OCI-LY1 (cell line): ENCODE measurements at regions not wholly inside any gene's neighbourhood (a gene's known extent, or its start where the extent isn't known, plus 50 kb on each side); places are given as distances from the start of the nearest gene placed in this dataset.

ENCODE experiments used
- H2AFZ ChIP-seq: fragments of 200-600 bp; sonication (generic), shearing (Covaris generic); 2 replicates; pipeline ENCODE4 v1.6.0; 2014; ENCODE audit warnings: antibody characterized with exemption, mild to moderate bottlenecking, low read length
- H3F3A ChIP-seq: fragments of 200-600 bp; sonication (generic), shearing (Covaris generic); 2 replicates; pipeline ENCODE4 v1.6.0; 2014; ENCODE audit warnings: mild to moderate bottlenecking, antibody characterized with exemption, low read length, moderate library complexity; ENCODE audit not compliant: insufficient read depth
- H3K27ac ChIP-seq: fragments of 200-600 bp; sonication (generic); 2 replicates; pipeline ENCODE4 v1.5.1; 2014; ENCODE audit warnings: low read length, mixed run types, mild to moderate bottlenecking, low read depth; ENCODE audit not compliant: poor library complexity, severe bottlenecking
- H3K27me3 ChIP-seq: fragments of 200-600 bp; sonication (generic); 2 replicates; pipeline ENCODE4 v1.6.0; 2014; ENCODE audit warnings: antibody characterized with exemption, mild to moderate bottlenecking, low read length, moderate library complexity; ENCODE audit not compliant: insufficient read depth
- H3K36me3 ChIP-seq: fragments of 200-600 bp; sonication (generic); 2 replicates; pipeline ENCODE4 v1.6.1; 2014; ENCODE audit warnings: mild to moderate bottlenecking, antibody characterized with exemption, low read length, moderate library complexity, mixed read lengths; ENCODE audit not compliant: insufficient read depth
- H3K4me1 ChIP-seq: fragments of 200-600 bp; sonication (generic); 2 replicates; pipeline ENCODE4 v1.5.1; 2014; ENCODE audit warnings: mild to moderate bottlenecking, low read length, moderate library complexity; ENCODE audit not compliant: insufficient read depth, severe bottlenecking
- H3K4me2 ChIP-seq: fragments of 200-600 bp; sonication (generic), shearing (Covaris generic); 2 replicates; pipeline ENCODE4 v1.6.1; 2014; ENCODE audit warnings: low read length
- H3K4me3 ChIP-seq: fragments of 200-600 bp; sonication (generic); 2 replicates; pipeline ENCODE4 v1.5.1; 2014; ENCODE audit warnings: low read length, low read depth, mild to moderate bottlenecking, mixed read lengths; ENCODE audit not compliant: poor library complexity, severe bottlenecking
- H3K79me2 ChIP-seq: fragments of 200-600 bp; shearing (Covaris generic); 2 replicates; pipeline ENCODE4 v1.6.1; 2016; ENCODE audit warnings: mixed run types, low read length, mixed read lengths; ENCODE audit not compliant: insufficient read depth
- H3K9ac ChIP-seq: fragments of 200-600 bp; sonication (generic), shearing (Covaris generic); 2 replicates; pipeline ENCODE4 v1.6.1; 2014; ENCODE audit warnings: mild to moderate bottlenecking, low read length, mixed read lengths
- H3K9me2 ChIP-seq: fragments of 200-600 bp; sonication (generic), shearing (Covaris generic); 2 replicates; pipeline ENCODE4 v1.6.1; 2014; ENCODE audit warnings: low read depth, mild to moderate bottlenecking, low read length, mixed read lengths
- H3K9me3 ChIP-seq: fragments of 200-600 bp; shearing (Covaris generic); 2 replicates; pipeline ENCODE4 v1.6.1; 2014; ENCODE audit warnings: low read length, mixed read lengths
- H4K20me1 ChIP-seq: fragments of 200-600 bp; sonication (generic), shearing (Covaris generic); 2 replicates; pipeline ENCODE4 v1.6.0; 2016; ENCODE audit warnings: mild to moderate bottlenecking, low read length; ENCODE audit not compliant: insufficient read depth
- CTCF ChIP-seq: fragments of 200-600 bp; sonication (generic), shearing (Covaris generic); IDR thresholded peaks from 2 replicates; pipeline ENCODE4 v1.5.1; 2017; ENCODE audit warnings: mild to moderate bottlenecking, antibody characterized with exemption, low read length, moderate library complexity, mixed read lengths
- EZH2 ChIP-seq: fragments of 200-600 bp; sonication (generic), shearing (Covaris generic); IDR thresholded peaks from 2 replicates; pipeline ENCODE4 v1.8.0; 2017; ENCODE audit warnings: borderline replicate concordance, mixed run types, mild to moderate bottlenecking, antibody characterized with exemption, low read length, moderate library complexity, mixed read lengths

GRCh38 chr3:81245501-81245900 is 515.9 kb downstream of the GBE1 start:
- no peak overlapping the region for H3K4me3 ChIP-seq
- no peaks in the 10 kb centered on the region for H4K20me1 ChIP-seq
- H3K9me2 ChIP-seq, result no peaks in the 10 kb centered on the region
- H3F3A ChIP-seq, result no peaks in the 10 kb centered on the region
- H2AFZ ChIP-seq, result no peak overlapping the region
- no peaks in the 10 kb centered on the region for H3K4me1 ChIP-seq
- H3K9me3 ChIP-seq, result no peaks in the 10 kb centered on the region
- H3K36me3 ChIP-seq, result no peaks in the 10 kb centered on the region
- no peaks in the 10 kb centered on the region for H3K27me3 ChIP-seq
- H3K27ac ChIP-seq, result no peak overlapping the region
- TF ChIP-seq EZH2 (no peak), CTCF (no peak)
- no peaks in the 10 kb centered on the region for H3K79me2 ChIP-seq
- no peak overlapping the region for H3K4me2 ChIP-seq
- H3K9ac ChIP-seq, result no peak overlapping the region

GRCh38 chr3:81245043-81245442 is 516.4 kb downstream of the GBE1 start:
- no peaks in the 10 kb centered on the region for H4K20me1 ChIP-seq
- no peak for TF ChIP-seq EZH2
- no peak for TF ChIP-seq CTCF
- no peak overlapping the region for H3K27ac ChIP-seq
- no peaks in the 10 kb centered on the region for H3K27me3 ChIP-seq
- no peaks in the 10 kb centered on the region for H3K4me1 ChIP-seq
- no peaks in the 10 kb centered on the region for H3K9me3 ChIP-seq
- no peak overlapping the region for H3K4me3 ChIP-seq
- no peaks in the 10 kb centered on the region for H3K79me2 ChIP-seq
- no peak overlapping the region for H3K4me2 ChIP-seq
- no peaks in the 10 kb centered on the region for H3F3A ChIP-seq
- H3K9ac ChIP-seq, result no peak overlapping the region
- no peaks in the 10 kb centered on the region for H3K36me3 ChIP-seq
- no peaks in the 10 kb centered on the region for H3K9me2 ChIP-seq
- H2AFZ ChIP-seq, result no peak overlapping the region

- Histone ChIP-seq H3K9me2 (no peaks in the 10 kb centered on the region), H3K4me1 (no peaks in the 10 kb centered on the region), H3K36me3 (no peaks in the 10 kb centered on the region), H3K4me3 (no peak overlapping the region), H3K27ac (no peak overlapping the region), H3F3A (no peaks in the 10 kb centered on the region), H3K79me2 (no peaks in the 10 kb centered on the region), H3K9me3 (no peaks in the 10 kb centered on the region), H3K9ac (no peak overlapping the region), H3K4me2 (no peak overlapping the region), H2AFZ (no peak overlapping the region), H3K27me3 (no peaks in the 10 kb centered on the region), H4K20me1 (no peaks in the 10 kb centered on the region)
- TF ChIP-seq CTCF (no peak), EZH2 (no peak)
Observed at GRCh38 chr3:81244231-81244630, 517.2 kb downstream of the GBE1 start.
